DMS 273 treated with DMSO at 0.1 percent for 48 hours (cell line): ENCODE measurements at regions not wholly inside any gene's neighbourhood (a gene's known extent, or its start where the extent isn't known, plus 50 kb on each side); places are given as distances from the start of the nearest gene placed in this dataset.
"Not testable (repeated sequence)": the region's sequence is repeated elsewhere in the genome, so short reads cannot be mapped to it uniquely, and the experiment has no call there.

Source experiments
- DNase-seq: peaks from one replicate; lab custom pipeline; 2025; lab: John Stamatoyannopoulos, UW

DNA sequence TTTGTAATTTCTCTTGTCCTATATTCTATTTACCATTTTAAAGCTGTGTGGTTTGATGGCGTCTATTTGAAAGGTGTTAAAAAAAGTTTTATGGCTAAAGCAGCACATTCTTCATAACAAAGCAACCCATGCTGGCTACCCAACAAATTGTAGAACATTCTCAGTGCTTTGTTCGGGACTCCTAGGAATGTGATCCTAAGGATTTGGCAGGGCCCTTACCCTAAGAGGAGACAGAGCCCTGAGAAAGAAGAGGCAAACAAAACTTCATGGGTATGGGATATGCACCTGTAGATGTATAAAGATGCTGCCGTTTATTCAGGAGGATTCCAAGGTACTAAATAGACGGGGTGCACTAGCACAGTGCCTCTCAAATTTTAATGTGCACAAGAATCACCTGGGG, 370.8 kb upstream of the DIPK2B start:
- no peak for DNase-seq

DNA sequence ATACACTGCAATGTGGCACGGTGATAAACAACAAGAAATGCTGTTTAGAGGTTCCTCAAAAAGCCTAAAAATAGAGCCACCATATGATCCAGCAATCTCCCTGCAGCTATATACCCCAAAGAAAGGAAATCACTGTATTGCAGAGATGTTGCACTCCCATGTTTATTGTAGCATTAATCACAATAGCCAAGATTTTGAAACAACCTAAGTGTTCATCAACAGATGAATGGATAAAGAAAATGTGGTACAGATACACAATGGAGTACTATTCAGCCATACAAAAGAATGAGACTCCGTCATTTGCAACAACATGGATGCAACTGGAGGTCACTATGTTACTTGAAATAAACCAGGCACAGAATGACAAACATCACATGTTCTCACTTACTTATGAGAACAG, 365.8 kb upstream of the DIPK2B start:
- DNase-seq, result no peak

GRCh38 chrX:45557387-45557786, 356.7 kb upstream of the DIPK2B start:
- DNase-seq, result no peak

GRCh38 chrX:45554736-45555135, 354.1 kb upstream of the DIPK2B start:
- no peak for DNase-seq

DNA sequence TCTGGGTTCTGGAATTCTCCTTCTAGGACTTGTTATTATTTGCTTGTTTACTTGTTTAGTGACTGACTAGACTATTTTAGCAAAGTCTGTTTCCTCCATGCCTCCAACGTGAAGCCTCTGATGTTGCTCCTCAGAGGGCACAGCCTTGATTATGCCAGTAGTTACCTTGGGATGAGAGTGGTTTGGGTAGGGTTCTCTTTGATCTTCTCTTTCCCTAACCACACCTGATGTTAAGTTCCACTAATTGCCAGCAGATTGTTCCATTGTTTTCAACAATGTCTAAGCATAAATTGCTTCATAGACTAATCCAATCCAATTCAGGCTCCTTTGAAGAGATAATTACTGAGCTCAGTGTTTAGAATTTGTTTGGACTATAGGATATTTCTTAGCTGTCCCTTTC, 352.7 kb upstream of the DIPK2B start:
- DNase-seq, result no peak

DNA sequence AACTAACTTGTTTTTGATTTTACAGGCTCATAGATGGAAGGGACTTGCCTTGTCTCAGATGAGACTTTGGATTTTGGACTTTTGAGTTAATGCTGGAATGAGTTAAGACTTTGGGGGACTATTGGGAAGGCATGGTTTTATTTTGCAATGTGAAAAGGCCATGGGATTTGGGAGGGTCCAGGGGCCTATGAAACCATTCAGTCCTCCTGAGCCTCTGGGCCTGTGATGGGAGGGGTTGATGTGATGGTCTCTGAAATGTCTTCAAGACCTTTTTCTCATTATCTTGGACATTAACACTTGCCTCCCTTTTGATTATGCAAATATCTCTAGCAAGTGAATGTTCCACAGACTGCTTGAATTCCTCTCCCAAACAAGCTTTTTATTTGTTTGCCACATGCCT, 346.0 kb upstream of the DIPK2B start:
- not testable (repeated sequence) for DNase-seq

DNA sequence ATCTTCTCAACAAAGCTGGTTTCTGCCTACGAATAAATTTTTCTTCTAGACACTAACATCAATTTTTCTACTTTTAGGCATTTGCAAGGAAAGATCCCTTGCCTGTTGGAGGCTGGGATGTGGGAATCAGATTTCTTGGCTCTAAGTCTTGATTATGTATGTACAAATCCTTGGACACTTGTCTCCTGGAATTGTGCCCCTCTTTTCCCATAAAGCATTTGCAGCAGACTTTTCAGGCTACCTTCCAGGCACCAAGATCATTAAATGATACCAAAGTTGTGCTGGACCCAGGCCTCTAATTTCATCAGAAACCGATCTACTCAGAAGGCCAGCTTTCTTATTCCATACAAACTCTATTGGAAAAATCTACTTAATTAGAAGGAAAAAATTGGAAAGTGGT, 339.5 kb upstream of the DIPK2B start:
- no peak for DNase-seq

DNA sequence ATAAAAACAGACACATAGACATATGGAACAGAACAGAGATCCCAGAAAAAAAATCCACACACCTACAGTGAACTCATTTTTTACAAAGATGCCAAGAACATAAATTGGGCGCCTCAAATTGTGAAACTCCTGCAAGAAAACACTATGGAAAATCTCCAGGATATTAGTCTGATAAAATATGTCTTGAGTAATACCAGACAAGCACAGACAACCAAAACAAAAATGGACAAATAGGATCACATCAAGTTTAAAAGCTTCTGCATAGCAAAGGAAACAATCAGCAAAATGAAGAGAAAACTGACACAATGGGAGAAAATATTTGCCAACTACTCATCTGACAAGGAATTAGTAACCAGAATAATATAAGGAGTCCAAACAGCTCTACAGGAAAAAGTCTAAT, 337.3 kb upstream of the DIPK2B start:
- DNase-seq, result no peak

DNA sequence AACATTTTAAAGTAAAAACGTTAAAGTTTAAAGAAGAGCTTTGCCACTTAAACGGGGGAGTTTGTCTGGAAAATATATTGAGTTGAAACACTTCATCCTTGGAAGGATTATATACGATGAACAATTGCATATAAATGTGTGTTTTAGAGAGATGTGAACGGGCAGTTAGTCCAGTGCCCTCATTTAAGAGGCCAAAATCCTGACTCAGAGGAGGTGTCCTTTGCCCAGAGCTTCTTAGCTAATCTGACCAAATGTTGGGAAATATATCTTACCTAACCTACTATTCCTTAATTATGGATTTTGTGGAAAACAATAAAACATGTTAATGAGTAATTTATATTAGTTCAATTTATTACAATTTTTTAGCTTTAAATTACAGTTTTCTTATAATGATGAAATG, 327.2 kb upstream of the DIPK2B start:
- DNase-seq, result no peak

- DNase-seq, result no peak
Measured at GRCh38 chrX:45524805-45525204, 324.1 kb upstream of the DIPK2B start.

GRCh38 chrX:45524296-45524695, 323.6 kb upstream of the DIPK2B start:
- no peak for DNase-seq

DNA sequence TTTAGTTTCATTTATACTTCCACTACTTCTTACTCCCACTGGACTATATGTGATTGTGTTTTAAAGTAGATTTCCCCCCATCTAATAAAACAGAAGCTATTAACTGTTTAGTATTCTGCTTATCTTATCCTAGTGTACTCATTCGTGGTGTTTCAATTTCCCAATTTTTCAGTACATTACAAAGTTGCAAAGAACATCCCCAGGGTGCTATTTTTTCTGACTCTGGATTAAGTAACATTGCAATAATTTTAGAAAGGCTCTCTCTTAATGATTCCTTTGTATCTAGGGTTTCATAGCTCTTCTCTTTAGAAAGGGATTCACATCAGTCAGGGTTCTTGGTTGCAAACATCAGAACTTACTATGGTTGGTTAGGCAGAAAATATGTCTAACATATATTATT, 317.9 kb upstream of the DIPK2B start:
- no peak for DNase-seq

DNA sequence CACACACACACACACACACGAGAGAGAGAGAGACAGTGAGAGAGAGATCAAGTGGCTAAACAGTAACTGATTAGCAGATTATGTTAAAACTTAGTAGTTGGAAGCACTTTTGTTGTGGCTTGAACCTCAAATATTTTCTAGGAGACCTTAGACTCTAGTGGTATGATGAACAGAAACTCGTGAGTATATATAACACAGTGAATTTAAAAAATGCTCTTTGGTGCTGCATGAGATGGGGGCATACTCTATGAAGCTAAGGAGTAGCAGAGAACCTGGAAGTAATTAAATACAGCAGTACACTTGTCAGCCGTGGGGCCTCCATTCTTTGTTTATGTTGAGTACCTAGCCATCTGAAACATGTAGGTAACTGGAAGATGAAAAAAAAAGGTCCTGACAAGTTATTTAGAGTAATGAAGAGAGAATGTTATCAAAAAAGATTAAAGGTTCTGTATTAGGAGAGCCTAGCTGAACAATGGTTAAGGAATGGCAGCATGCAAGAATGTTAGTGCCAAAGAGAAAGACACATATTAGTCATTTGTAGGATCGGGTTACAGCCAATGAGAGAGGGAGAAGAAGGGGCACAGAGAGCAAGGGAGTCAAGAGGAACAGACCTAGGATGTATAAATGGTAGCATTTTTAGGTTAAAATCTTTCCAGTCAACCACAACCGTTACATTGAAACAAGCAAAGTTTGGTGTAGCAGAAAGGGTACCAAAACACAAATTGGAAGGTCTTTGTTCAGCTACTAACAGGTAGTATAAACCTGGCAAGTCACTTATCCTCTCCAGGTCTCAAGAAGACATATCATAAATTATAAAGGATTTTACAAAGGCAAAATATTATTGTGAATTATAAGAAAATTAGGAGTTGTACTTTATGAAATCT, 316.7 kb upstream of the DIPK2B start:
- DNase-seq, result no peak

- no peak for DNase-seq
Measured at GRCh38 chrX:45515262-45516215, 314.9 kb upstream of the DIPK2B start.

GRCh38 chrX:45513042-45513441, 312.4 kb upstream of the DIPK2B start:
- DNase-seq, result no peak

GRCh38 chrX:45508454-45508853, 307.8 kb upstream of the DIPK2B start:
- no peak for DNase-seq

GRCh38 chrX:45506149-45506730, 305.6 kb upstream of the DIPK2B start:
- no peak for DNase-seq

- no peak for DNase-seq
Measured at GRCh38 chrX:45505214-45505613, 304.5 kb upstream of the DIPK2B start.

GRCh38 chrX:45503787-45504362, 303.2 kb upstream of the DIPK2B start:
- not testable (repeated sequence) for DNase-seq

GRCh38 chrX:45502396-45502795, 301.7 kb upstream of the DIPK2B start:
- DNase-seq, result no peak

DNA sequence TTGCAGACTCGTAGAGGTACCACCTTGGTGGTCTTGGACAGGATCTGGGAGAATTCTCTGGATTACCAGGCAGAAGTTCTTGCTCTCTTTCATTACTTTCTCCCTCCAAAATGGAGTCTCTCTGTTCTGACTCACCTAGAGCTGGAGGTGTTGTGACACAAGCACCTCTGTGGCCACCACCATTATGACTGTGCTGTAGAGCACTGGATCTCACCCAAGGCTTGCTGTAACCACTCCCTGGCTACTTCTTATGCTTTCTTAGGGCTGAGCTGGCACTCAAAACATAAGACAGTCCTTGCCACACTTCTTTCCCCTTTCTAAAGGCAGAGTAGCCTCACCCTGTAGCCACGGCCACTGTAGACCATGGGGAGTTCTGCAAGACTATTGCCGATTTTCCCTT, 296.6 kb upstream of the DIPK2B start:
- no peak for DNase-seq

- no peak for DNase-seq
Measured at GRCh38 chrX:45485719-45486118, 285.0 kb upstream of the DIPK2B start.
